Activated naive CD8-positive, alpha-beta T cell treated with anti-CD3 and anti-CD28 coated beads for 36 hours (primary cell): ENCODE measurements at regions not wholly inside any gene's neighbourhood (a gene's known extent, or its start where the extent isn't known, plus 50 kb on each side); places are given as distances from the start of the nearest gene placed in this dataset.

Experiments
- DNase-seq: peaks from one replicate; pipeline ENCODE4 v3.0.0; 2021
- H3K27ac Mint-ChIP-seq: one replicate; pipeline ENCODE4 v1.8.0; 2022; ENCODE audit warnings: mild to moderate bottlenecking, moderate library complexity, mixed read lengths
- H3K27me3 Mint-ChIP-seq: one replicate; pipeline ENCODE4 v1.8.0; 2022; ENCODE audit warnings: mild to moderate bottlenecking, mixed read lengths
- H3K36me3 Mint-ChIP-seq: one replicate; pipeline ENCODE4 v1.8.0; 2021; ENCODE audit warnings: mild to moderate bottlenecking, mixed read lengths
- H3K4me1 Mint-ChIP-seq: one replicate; pipeline ENCODE4 v1.8.0; 2021; ENCODE audit warnings: mixed read lengths
- H3K4me3 Mint-ChIP-seq: one replicate; pipeline ENCODE4 v1.8.0; 2022; ENCODE audit warnings: mild to moderate bottlenecking, moderate library complexity, mixed read lengths
- H3K9me3 Mint-ChIP-seq: one replicate; pipeline ENCODE4 v1.8.0; 2022; ENCODE audit warnings: mixed read lengths

DNA sequence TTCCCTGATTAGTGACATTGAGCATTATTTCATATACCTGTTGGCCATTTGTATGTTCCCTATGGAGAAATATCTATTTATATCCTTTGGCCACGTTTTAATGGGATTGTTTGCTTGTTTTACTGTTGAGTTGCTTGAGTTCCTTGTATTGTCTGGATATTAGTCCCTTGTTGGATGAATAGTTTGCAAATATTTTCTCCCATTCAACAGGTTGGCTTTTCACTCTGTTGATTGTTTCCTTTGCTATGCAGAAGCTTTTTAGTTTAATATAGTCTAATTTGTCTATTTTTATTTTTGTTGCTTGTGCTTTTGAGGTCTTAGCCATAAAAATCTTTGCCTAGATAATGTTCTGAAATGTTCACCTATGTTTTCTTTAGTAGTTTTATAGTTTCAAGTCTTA lies 60.2 kb upstream of the HUWE1 start:
- H3K4me3 Mint-ChIP-seq: no peak overlapping the region
- H3K4me1 Mint-ChIP-seq: peaks cover 4% of the 10 kb centered on the region
- H3K27ac Mint-ChIP-seq: no peak overlapping the region
- no peak for DNase-seq
- H3K36me3 Mint-ChIP-seq: no peaks in the 10 kb centered on the region
- H3K9me3 Mint-ChIP-seq: peaks cover 4% of the 10 kb centered on the region
- H3K27me3 Mint-ChIP-seq: no peaks in the 10 kb centered on the region

DNA sequence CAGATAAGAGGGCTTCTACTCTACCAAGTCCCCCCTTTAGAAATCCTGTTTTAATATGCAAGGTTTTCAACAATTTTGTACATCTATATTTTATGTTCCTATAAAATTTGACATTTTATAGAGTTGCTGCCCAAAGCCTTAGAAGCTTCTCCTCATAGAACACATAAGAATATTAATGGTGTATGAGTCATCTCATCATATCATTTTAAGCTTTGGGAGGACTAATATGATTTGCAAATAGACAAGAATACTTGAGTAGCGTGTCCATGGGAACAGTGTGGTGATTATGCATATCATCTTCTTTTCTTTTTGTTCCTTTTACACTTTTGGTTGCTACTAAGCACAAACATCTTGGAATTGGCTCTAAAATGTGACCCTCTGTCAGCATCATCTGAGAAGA lies 56.7 kb upstream of the HUWE1 start:
- no peaks in the 10 kb centered on the region for H3K36me3 Mint-ChIP-seq
- peaks cover 4% of the 10 kb centered on the region for H3K9me3 Mint-ChIP-seq
- H3K27ac Mint-ChIP-seq: no peak overlapping the region
- no peak overlapping the region for H3K4me3 Mint-ChIP-seq
- DNase-seq: no peak
- H3K27me3 Mint-ChIP-seq: no peaks in the 10 kb centered on the region
- peaks cover 10% of the 10 kb centered on the region for H3K4me1 Mint-ChIP-seq

DNA sequence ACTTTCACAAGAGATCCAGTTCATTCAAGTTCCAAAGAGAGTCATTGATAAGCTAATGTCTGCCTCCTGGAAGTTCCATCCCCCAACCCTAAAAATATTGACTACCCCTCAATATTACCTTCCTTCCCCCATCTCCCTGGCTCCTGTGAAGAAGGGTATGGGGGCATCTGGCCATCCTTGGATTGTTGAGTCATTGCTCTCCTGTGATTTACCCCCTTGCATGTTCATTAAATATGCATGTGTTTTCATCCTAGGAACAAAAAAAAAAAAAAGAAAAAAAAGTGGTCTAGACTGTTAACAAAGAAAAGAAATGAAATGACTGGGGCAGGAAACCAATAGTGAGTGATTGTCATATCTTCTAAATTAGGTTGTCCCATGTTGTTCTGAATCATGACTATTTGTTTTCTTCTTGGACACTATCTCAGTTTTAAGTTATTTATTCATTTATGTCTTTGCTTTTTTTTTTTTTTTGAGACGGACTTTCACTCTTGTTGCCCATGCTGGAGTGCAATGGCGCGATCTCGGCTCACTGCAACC lies 51.9 kb upstream of the HUWE1 start:
- Mint-ChIP-seq H3K4me3 (no peak overlapping the region), H3K4me1 (peaks cover 19% of the 10 kb centered on the region), H3K9me3 (peaks cover 2% of the 10 kb centered on the region), H3K27me3 (no peaks in the 10 kb centered on the region), H3K27ac (no peak overlapping the region), H3K36me3 (peaks cover 10% of the 10 kb centered on the region)
- no peak for DNase-seq
